ENCODE measurements at regions not wholly inside any gene's neighbourhood (a gene's known extent, or its start where the extent isn't known, plus 50 kb on each side); places are given as distances from the start of the nearest gene placed in this dataset.

GRCh38 chr12:132393245-132393795 is 63.9 kb upstream of the GALNT9 start:
- DNase-seq: no peak

GRCh38 chr12:132392389-132393244 is 63.2 kb upstream of the GALNT9 start:
- no peak for DNase-seq

- DNase-seq: no peak
Observed at GRCh38 chr12:132391326-132392041, 62.1 kb upstream of the GALNT9 start.

- no peak for DNase-seq
Observed at GRCh38 chr12:132390287-132391076, 61.1 kb upstream of the GALNT9 start.

GRCh38 chr12:132389526-132390286 is 60.3 kb upstream of the GALNT9 start:
- DNase-seq: no peak

- DNase-seq: no peak
Observed at GRCh38 chr12:132389026-132389425, 59.6 kb upstream of the GALNT9 start.

GRCh38 chr12:132388379-132389015 is 59.1 kb upstream of the GALNT9 start:
- DNase-seq: no peak

GRCh38 chr12:132386926-132387497 is 57.6 kb upstream of the GALNT9 start:
- no peak for DNase-seq

- DNase-seq: no peak
Observed at GRCh38 chr12:132385923-132386751, 56.7 kb upstream of the GALNT9 start.

GRCh38 chr12:132384916-132385774 is 55.8 kb upstream of the GALNT9 start:
- DNase-seq: no peak

- no peak for DNase-seq
Observed at GRCh38 chr12:132380641-132381040, 51.3 kb upstream of the GALNT9 start.

- DNase-seq: no peak
Observed at GRCh38 chr12:132379996-132380395, 50.6 kb upstream of the GALNT9 start.

GRCh38 chr12:132379576-132379975 is 50.2 kb upstream of the GALNT9 start:
- DNase-seq: no peak

All from NCI-H2029 treated with DMSO at 0.1 percent for 48 hours (cell line).